ENCODE measurements at regions not wholly inside any gene's neighbourhood (a gene's known extent, or its start where the extent isn't known, plus 50 kb on each side); places are given as distances from the start of the nearest gene placed in this dataset.

- TF ChIP-seq CTCF (IDR thresholded peaks at IDR 0.05 in 8 of 11, conservative IDR thresholded peaks at IDR 0.05 in 3 of 11) (no peak), POLR2AphosphoS5 (IDR thresholded peaks at IDR 0.05) (no peak), POLR2A (IDR thresholded peaks at IDR 0.05) (no peak)
Measured at GRCh38 chr3:21294768-21295167, 456.2 kb downstream of the ZNF385D start.

Data from spleen (tissue), 7 donors.